GM10248 (cell line): ENCODE measurements at regions not wholly inside any gene's neighbourhood (a gene's known extent, or its start where the extent isn't known, plus 50 kb on each side); places are given as distances from the start of the nearest gene placed in this dataset.

Experiments
- CTCF ChIA-PET: fragments of 300-600 bp; sonication (Branson Sonifier 250); formaldehyde crosslinking; extraction: SDS; loops from one replicate; lab custom pipeline; 2021; ENCODE audit warnings: antibody characterized with exemption; lab: Yijun Ruan, JAX
- POLR2A ChIA-PET: fragments of 350-650 bp; sonication (Branson Sonifier 250); formaldehyde crosslinking; extraction: SDS; loops from one replicate; lab custom pipeline; 2020; ENCODE audit warnings: antibody characterized with exemption; lab: Yijun Ruan, JAX
- DNase-seq: peaks from one replicate; pipeline ENCODE4 v3.0.0; 2012; ENCODE audit errors: extremely low spot score
- TF ChIP-seq, protein P1 (sequence below): IDR thresholded peaks from 2 replicates; pipeline ENCODE4 v1.5.1; 2012; ENCODE audit warnings: mild to moderate bottlenecking, low read depth; ENCODE audit errors: extremely low read depth, missing control alignments, control extremely low read depth

GRCh38 chr13:72657379-72657778 lies 70.0 kb downstream of the MZT1 start:
- TF ChIP-seq, protein P1, sequence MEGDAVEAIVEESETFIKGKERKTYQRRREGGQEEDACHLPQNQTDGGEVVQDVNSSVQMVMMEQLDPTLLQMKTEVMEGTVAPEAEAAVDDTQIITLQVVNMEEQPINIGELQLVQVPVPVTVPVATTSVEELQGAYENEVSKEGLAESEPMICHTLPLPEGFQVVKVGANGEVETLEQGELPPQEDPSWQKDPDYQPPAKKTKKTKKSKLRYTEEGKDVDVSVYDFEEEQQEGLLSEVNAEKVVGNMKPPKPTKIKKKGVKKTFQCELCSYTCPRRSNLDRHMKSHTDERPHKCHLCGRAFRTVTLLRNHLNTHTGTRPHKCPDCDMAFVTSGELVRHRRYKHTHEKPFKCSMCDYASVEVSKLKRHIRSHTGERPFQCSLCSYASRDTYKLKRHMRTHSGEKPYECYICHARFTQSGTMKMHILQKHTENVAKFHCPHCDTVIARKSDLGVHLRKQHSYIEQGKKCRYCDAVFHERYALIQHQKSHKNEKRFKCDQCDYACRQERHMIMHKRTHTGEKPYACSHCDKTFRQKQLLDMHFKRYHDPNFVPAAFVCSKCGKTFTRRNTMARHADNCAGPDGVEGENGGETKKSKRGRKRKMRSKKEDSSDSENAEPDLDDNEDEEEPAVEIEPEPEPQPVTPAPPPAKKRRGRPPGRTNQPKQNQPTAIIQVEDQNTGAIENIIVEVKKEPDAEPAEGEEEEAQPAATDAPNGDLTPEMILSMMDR: no peak
- DNase-seq: no peak
- ChIA-PET POLR2A (no interaction called here), CTCF (interaction anchor here (0.9 to 1.1 kb wide), 2 partner anchors 20 to 21 kb away, joined by 3 read pairs; no protein-coding TSS in a partner anchor)

DNA sequence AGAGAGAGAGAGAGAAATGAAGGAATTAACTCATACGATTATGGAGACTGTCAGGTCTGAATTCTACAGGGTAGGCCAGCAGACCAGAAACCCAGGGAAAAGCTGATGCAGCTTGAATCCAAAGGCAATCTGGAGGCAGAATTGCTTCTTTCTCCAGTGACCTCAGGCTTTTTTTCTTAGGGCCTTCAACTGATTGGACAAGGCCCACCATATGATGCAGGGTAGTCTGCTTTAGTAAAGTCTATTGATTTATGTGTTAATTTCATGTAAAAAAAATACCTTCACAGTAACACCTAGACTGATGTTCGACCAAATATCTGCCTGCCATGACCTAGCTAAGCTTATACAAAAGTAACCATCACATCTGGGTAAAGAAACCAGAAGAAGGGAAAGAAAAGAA lies 71.1 kb downstream of the MZT1 start:
- POLR2A ChIA-PET: no interaction called here
- DNase-seq: no peak
- CTCF ChIA-PET: interaction anchor here (0.9 to 2.3 kb wide), 5 partner anchors 8 to 22 kb away, joined by 3 to 12 read pairs (median 3); no protein-coding TSS in a partner anchor
- TF ChIP-seq, protein P1: no peak

DNA sequence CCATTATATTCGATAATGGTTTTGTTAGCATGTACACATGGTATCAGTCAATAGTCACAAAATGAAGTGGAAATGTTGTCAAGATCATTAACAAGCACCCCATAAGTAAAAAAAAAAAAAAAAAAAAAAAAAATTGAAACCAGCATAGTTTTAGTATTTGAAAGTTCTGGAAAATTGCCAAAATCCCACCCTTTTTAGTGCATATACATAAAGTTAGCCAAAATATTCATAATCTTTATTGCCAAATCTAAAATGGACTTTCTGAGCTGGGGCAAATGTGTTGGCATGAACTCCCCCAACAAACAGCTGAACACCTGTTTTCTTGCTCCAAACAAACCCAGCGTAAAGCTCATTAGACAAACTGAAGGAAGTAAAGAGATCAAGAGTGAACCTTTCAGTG lies 73.9 kb downstream of the MZT1 start:
- ChIA-PET POLR2A (no interaction called here), CTCF (interaction anchor here (1.1 to 1.9 kb wide), 4 partner anchors 10 to 1061 kb away, joined by 3 to 4 read pairs (median 4); no protein-coding TSS in a partner anchor)
- no peak for DNase-seq
- TF ChIP-seq, protein P1: no peak

DNA sequence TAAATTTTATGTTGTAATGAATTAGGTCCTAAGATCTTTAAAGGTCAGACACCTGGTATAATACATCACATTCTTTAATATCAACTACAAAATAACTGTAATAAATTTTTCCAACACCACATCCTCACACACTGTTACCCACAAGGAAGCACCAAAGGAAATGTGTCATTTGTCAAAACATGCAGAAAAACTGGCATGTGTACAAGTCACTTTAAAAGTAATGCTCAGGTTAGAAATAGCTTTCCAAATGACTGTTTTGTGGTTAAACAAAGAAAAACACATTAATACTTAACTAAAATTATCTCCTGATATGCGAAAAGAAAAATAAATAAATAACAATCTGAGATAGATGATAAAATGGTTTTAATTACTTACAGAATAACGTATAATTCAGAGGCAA lies 74.7 kb downstream of the MZT1 start:
- ChIA-PET POLR2A (no interaction called here), CTCF (interaction anchor here (1.2 to 3.0 kb wide), 3 partner anchors 9 to 22 kb away, joined by 4 to 10 read pairs (median 4); no protein-coding TSS in a partner anchor)
- no peak for DNase-seq
- TF ChIP-seq, protein P1: no peak

GRCh38 chr13:72651144-72651543 lies 76.3 kb downstream of the MZT1 start:
- ChIA-PET CTCF (interaction anchor here (1.4 to 3.0 kb wide), 3 partner anchors 8 to 13 kb away, joined by 7 to 12 read pairs (median 10); no protein-coding TSS in a partner anchor), POLR2A (no interaction called here)
- no peak for DNase-seq
- TF ChIP-seq, protein P1: peak; percentile 5

GRCh38 chr13:72650051-72650700 lies 77.3 kb downstream of the MZT1 start:
- no peak for DNase-seq
- TF ChIP-seq, protein P1: no peak
- ChIA-PET CTCF (interaction anchor here (1.4 to 3.0 kb wide), 3 partner anchors 8 to 14 kb away, joined by 7 to 12 read pairs (median 10); no protein-coding TSS in a partner anchor), POLR2A (no interaction called here)
